ENCODE measurements at regions not wholly inside any gene's neighbourhood (a gene's known extent, or its start where the extent isn't known, plus 50 kb on each side); places are given as distances from the start of the nearest gene placed in this dataset.

- Histone ChIP-seq H3K4me1 (replicated peaks in 1 of 4; ENCODE audit: control insufficient read depth in 3 of 4, insufficient read depth in 4 of 4, low read length in 3 of 4) (no peaks in the 10 kb centered on the region), H3K23me2 (ENCODE audit: low read depth, low read length) (no peaks in the 10 kb centered on the region), H2AK5ac (ENCODE audit: low read depth, low read length) (no peak overlapping the region), H2BK5ac (ENCODE audit: low read depth, low read length) (no peak overlapping the region), H2BK15ac (ENCODE audit: low read length) (no peak overlapping the region), H4K91ac (replicated peaks; ENCODE audit: insufficient read length, low read length) (no peak overlapping the region), H3K79me1 (ENCODE audit: low read depth, low read length) (no peaks in the 10 kb centered on the region), H3K79me2 (ENCODE audit: control insufficient read depth in 1 of 2, insufficient read depth in 2 of 2, low read length in 2 of 2) (no peaks in the 10 kb centered on the region), H3K14ac (ENCODE audit: insufficient read length) (no peak overlapping the region), H3K9me3 (ENCODE audit: insufficient read depth in 2 of 2, low read depth in 1 of 2, low read length in 1 of 2) (peaks cover 4 to 5% of the 10 kb centered on the region in 2 experiments; a peak in 2 of 4 replicates), H2BK12ac (ENCODE audit: low read depth, low read length) (no peak overlapping the region), H2BK120ac (replicated peaks; ENCODE audit: low read depth, low read length) (no peak overlapping the region), H3K4me3 (ENCODE audit: extremely low read depth in 1 of 4, insufficient read depth in 2 of 4, low read depth in 3 of 4, low read length in 4 of 4) (no peak overlapping the region), H3K4ac (replicated peaks; ENCODE audit: insufficient read length, low read depth, low read length) (no peak overlapping the region), H3K23ac (ENCODE audit: insufficient read length) (no peak overlapping the region), H2AFZ (ENCODE audit: low read length) (no peak overlapping the region), H3K56ac (replicated peaks; ENCODE audit: insufficient read length, low read depth, low read length) (no peak overlapping the region), H4K8ac (ENCODE audit: extremely low read depth, insufficient read depth, low read length) (no peak overlapping the region), H3K9ac (replicated peaks in 1 of 4; ENCODE audit: extremely low read depth in 1 of 4, low read depth in 3 of 4, low read length in 3 of 4) (no peak overlapping the region), H3K27ac (ENCODE audit: low read depth, low read length) (no peak overlapping the region), H4K5ac (ENCODE audit: insufficient read length, low read depth, low read length) (no peak overlapping the region), H4K20me1 (replicated peaks in 1 of 2; ENCODE audit: control insufficient read depth in 1 of 2, insufficient read depth in 2 of 2, low read length in 2 of 2) (no peaks in the 10 kb centered on the region), H3K4me2 (ENCODE audit: insufficient read depth in 1 of 2, low read depth in 2 of 2, low read length in 2 of 2) (no peak overlapping the region), H3K36me3 (ENCODE audit: control insufficient read depth in 2 of 4, insufficient read depth in 4 of 4, low read length in 3 of 4) (peaks cover 0 to 7% (median 0%) of the 10 kb centered on the region in 4 experiments; a peak in 2 of 8 replicates), H3K27me3 (replicated peaks in 1 of 4; ENCODE audit: control insufficient read depth in 3 of 4, extremely low read depth in 1 of 4, insufficient read depth in 3 of 4, low read length in 3 of 4) (no peaks in the 10 kb centered on the region), H2BK20ac (ENCODE audit: low read length) (no peak overlapping the region), H3K18ac (ENCODE audit: extremely low read depth, low read length) (no peak overlapping the region)
- TF ChIP-seq RAD21 (IDR thresholded peaks at IDR 0.05 in 1 of 2, conservative IDR thresholded peaks at IDR 0.05 in 1 of 2; ENCODE audit: low read depth in 2 of 2, low read length in 2 of 2) (peak; percentile 68 to 79), JUND (IDR thresholded peaks at IDR 0.05; ENCODE audit: low read length) (no peak), CTCF (IDR thresholded peaks at IDR 0.05; ENCODE audit: control extremely low read depth in 1 of 3, insufficient read depth in 1 of 3, low read depth in 1 of 3, low read length in 3 of 3) (peak in 2 of 3 experiments; percentile 27 to 37; a peak in 2 of 4 replicates)
- DNase-seq (ENCODE audit: low read depth in 1 of 2, low spot score in 2 of 2) (peak in 1 of 2 experiments; percentile 50), FAIRE-seq (peak; percentile 78)
- ChIA-PET CTCF (ENCODE audit: partially characterized antibody) (interaction anchor here (1.4 kb wide), 1 partner anchor 414 kb away, joined by 4 read pairs; no protein-coding TSS in a partner anchor), POLR2A (ENCODE audit: partially characterized antibody) (no interaction called here)
- 22% methylated on average over 4 of the region's 4 CpGs; no CpG with 5 or more reads in 1 of the 2 experiments for WGBS, 2 experiments (ENCODE audit: extremely low coverage in 1 of 2, insufficient coverage in 1 of 2, insufficient read length in 1 of 2, insufficient replicate concordance in 2 of 2, low coverage in 1 of 2, low lambda C conversion rate in 2 of 2, missing lambda C conversion rate in 1 of 2)
Measured at GRCh38 chrX:93874554-93874953, 200.5 kb downstream of the FAM133A start.
